ENCODE measurements at regions not wholly inside any gene's neighbourhood (a gene's known extent, or its start where the extent isn't known, plus 50 kb on each side); places are given as distances from the start of the nearest gene placed in this dataset.

DNA sequence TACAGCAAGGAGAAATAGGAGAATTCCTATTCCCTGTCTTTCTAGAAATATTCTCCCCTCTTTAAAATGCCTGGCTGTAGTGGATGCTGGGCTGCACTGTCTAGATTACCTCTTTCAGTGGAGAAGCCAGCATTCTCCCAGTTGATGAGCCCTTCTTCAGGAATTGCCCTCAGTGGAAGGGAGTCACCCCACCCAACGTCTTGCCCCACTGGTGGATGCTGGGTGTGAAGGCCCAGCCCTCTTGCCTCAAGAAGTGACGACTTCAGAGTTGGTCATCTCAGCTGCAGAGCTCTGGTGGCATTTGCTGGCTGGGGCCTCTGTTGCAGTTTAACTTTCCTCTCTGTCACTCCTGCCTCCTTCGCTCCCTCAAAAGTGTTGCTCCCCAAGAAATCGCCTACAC is 248.2 kb downstream of the ATG4C start:
- FAIRE-seq, result no peak

DNA sequence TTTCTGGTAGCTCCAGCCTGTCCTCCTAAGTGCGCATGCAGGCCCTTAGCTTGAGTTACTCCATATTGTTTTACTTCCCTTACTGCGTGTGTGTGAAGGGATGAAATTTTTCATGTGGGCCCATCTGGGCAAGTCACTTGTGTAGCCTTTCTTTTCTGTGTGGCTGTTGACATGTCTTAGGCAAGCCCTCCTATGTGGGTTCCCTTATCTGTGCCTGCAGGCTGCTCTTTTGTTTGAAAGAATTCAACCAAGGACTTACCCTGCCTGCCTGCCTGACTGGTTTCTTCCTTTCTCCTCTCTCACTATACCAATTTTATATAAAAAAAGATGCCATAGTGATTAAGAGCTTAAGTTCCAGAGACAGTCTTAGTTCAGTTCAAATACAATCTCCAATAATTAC is 249.3 kb downstream of the ATG4C start:
- no peak for FAIRE-seq
- TF ChIP-seq, protein P1, sequence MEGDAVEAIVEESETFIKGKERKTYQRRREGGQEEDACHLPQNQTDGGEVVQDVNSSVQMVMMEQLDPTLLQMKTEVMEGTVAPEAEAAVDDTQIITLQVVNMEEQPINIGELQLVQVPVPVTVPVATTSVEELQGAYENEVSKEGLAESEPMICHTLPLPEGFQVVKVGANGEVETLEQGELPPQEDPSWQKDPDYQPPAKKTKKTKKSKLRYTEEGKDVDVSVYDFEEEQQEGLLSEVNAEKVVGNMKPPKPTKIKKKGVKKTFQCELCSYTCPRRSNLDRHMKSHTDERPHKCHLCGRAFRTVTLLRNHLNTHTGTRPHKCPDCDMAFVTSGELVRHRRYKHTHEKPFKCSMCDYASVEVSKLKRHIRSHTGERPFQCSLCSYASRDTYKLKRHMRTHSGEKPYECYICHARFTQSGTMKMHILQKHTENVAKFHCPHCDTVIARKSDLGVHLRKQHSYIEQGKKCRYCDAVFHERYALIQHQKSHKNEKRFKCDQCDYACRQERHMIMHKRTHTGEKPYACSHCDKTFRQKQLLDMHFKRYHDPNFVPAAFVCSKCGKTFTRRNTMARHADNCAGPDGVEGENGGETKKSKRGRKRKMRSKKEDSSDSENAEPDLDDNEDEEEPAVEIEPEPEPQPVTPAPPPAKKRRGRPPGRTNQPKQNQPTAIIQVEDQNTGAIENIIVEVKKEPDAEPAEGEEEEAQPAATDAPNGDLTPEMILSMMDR (IDR thresholded peaks at IDR 0.05; ENCODE audit: insufficient read depth, missing control alignments), result no peak

More for the DNA sequence above, 248.2 kb downstream of the ATG4C start:
- DNase-seq (ENCODE audit: insufficient read length, low spot score), result no peak
- TF ChIP-seq, protein P1 (IDR thresholded peaks at IDR 0.05; ENCODE audit: insufficient read depth, missing control alignments), result no peak

DNA sequence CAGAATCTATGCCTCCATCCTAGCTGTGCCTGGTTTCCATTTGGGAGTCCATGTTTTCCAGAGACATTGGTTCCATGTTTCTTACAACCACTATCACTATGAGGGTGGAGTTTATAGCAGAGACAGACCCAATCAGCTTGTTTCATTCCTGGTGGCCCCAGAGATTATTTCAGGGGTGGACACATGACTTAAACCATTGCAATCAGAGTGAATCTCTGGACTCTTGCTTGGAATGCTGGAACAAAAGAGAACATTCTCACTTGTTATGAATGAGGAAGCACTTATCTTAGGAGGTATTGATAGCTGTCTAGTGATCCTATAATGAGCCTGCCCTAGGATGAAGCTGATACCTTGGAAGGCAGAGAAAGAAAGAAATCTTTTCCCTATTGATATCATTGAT is 250.3 kb downstream of the ATG4C start:
- TF ChIP-seq, protein P1 (IDR thresholded peaks at IDR 0.05; ENCODE audit: insufficient read depth, missing control alignments), result no peak
- no peak for FAIRE-seq

More for the DNA sequence above, 249.3 kb downstream of the ATG4C start:
- DNase-seq (ENCODE audit: insufficient read length, low spot score), result no peak

DNA sequence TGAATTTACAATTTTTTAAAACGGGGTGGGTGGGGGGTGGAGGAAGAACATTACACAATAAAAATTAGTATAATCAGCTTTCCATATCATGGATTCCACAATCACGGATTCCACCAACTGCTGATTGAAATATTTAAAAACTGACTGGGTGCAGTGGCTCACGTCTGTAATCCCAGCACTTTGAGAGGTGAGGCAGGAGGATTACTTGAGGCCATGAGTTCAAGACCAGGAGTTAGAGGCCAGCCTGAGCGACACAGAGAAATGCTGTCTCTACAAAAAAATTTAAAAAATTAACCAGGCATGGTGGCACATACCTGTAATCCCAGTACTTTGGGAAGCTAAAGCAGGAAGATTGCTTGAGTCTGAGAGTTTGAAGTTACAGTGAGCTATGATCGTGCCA is 254.7 kb downstream of the ATG4C start:
- TF ChIP-seq, protein P1 (IDR thresholded peaks at IDR 0.05; ENCODE audit: insufficient read depth, missing control alignments), result no peak
- no peak for FAIRE-seq
- no peak for DNase-seq (ENCODE audit: insufficient read length, low spot score)

More for the DNA sequence above, 250.3 kb downstream of the ATG4C start:
- DNase-seq (ENCODE audit: insufficient read length, low spot score), result no peak

DNA sequence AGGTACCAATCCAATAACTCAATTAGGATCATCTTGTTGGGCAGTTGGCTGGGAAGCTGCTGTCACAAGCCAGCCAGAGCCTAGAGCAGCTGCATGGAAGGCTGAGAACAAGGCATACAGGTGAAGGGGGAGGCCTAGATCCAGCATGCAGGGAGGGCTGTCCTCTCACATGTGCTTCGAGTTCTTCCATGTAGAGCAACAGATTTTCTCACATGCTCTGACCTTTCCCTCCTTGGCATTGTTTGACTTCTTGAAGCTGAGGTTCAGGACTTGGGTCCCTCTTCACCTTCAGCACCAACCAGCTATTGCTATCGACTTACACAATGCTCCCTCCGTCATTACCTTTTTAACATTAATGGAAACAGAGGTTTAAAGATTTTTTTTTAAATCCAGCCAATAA is 257.7 kb downstream of the ATG4C start:
- TF ChIP-seq, protein P1 (IDR thresholded peaks at IDR 0.05; ENCODE audit: insufficient read depth, missing control alignments), result no peak
- FAIRE-seq (no peak), DNase-seq (ENCODE audit: insufficient read length, low spot score) (no peak)

DNA sequence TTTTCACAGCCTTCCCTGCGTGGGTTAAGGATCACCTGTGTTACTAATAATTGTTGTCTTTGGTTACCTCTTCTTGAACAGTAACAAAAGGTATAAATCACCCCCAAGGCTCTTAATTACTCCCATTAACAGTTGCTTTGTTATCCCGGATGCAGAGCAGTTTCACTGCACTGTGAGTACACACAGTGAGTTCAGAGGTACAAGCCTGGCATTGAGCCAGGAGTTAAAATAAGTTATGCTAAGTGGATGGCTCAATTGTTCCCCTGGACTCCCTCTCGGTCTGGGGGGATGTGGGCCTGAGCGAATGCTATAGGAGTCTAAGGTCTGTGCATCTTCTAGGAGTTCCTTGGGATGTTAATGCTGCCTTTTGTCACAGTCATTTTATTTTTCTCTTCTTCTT is 258.3 kb downstream of the ATG4C start:
- DNase-seq (ENCODE audit: insufficient read length, low spot score), result no peak
- FAIRE-seq, result no peak
- TF ChIP-seq, protein P1 (IDR thresholded peaks at IDR 0.05; ENCODE audit: insufficient read depth, missing control alignments), result no peak

DNA sequence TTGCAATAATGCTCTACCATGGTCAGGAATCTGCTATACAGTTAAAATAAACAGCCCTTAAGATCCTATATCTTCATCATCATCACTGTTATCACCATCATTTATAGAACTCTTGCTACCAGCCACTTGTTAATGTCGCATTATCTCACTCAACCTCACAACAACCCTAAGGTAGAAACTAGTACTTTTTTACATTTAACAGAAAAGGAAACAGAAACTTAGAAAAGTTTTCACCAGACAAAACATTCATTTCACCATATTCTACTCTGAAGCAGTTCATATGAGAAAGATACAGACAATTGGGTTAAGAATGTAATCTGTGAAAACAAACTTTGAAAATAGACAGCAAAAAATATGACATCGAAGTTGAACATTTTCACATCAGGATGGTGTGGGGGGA is 262.6 kb downstream of the ATG4C start:
- TF ChIP-seq, protein P1 (IDR thresholded peaks at IDR 0.05; ENCODE audit: insufficient read depth, missing control alignments), result no peak
- FAIRE-seq, result no peak
- no peak for DNase-seq (ENCODE audit: insufficient read length, low spot score)

Data from D721Med (cell line).